Peyer's patch (tissue), 4 donors: ENCODE measurements at regions not wholly inside any gene's neighbourhood (a gene's known extent, or its start where the extent isn't known, plus 50 kb on each side); places are given as distances from the start of the nearest gene placed in this dataset.

Experiments
- CTCF ChIP-seq, 6 experiments: fragments of 450-650 bp in 4 of 6; fragments of 200-600 bp in 2 of 6; sonication (generic) in 1 of 6; IDR thresholded peaks; one replicate each; pipeline ENCODE4 v1.5.1; 2017 to 2019; ENCODE audit warnings: antibody characterized with exemption in 6 of 6, mild to moderate bottlenecking in 3 of 6, moderate library complexity in 1 of 6
- POLR2A ChIP-seq, 2 donors: fragments of 450-650 bp; IDR thresholded peaks; one replicate each; pipeline ENCODE4 v1.5.1; 2017; ENCODE audit warnings: antibody characterized with exemption in 2 of 2, mild to moderate bottlenecking in 2 of 2, moderate library complexity in 2 of 2

- TF ChIP-seq CTCF (IDR thresholded peaks at IDR 0.05) (no peak), POLR2A (IDR thresholded peaks at IDR 0.05) (no peak)
Observed at GRCh38 chr15:72902919-72903260, 119.3 kb upstream of the ADPGK start.
